ENCODE measurements at regions not wholly inside any gene's neighbourhood (a gene's known extent, or its start where the extent isn't known, plus 50 kb on each side); places are given as distances from the start of the nearest gene placed in this dataset.
"Not testable (repeated sequence)": the region's sequence is repeated elsewhere in the genome, so short reads cannot be mapped to it uniquely, and the experiment has no call there.

DNA sequence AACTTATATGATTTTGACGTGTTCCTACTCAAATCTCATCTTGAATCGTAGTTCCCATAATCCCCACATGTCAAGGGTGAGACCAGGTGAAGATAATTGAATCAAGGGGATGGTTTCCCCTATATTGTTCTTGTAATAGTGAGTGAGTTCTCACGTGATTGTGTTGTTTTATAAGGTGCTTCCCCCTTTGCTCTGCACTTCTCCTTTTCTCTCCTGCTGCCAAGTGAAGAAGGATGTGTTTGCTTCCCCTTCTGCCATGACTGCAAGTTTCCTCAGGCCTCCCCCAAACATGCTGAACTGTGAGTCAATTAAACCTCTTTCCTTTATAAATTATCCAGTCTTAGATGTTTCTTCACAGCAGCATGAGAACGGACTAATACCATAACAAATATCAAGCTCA lies 83.2 kb downstream of the MANEA start:
- ATAC-seq, result no peak
- DNase-seq, result no peak
- intact Hi-C loops (cut with DNase I), result no loop called here

DNA sequence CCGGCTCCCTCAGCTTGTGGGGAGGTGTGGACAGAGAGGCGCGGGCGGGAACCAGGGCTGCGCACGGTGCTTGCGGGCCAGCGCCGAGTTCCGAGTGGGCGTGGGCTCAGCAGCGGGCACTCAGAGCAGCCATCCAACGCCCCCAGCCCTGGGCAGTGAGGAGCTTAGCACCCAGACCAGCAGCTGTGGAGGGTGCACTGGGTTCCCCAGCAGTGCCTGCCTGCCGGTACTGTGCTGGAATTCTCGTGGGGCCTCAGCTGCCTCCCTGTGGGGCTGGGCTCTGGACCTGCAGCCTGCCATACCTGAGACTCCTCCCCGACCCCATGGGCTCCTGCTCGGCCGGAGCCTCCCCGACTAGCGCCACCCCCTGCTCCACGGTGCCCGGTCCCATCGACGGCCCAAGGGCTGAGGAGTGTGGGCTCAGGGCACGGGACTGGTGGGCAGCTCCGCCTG lies 92.7 kb downstream of the MANEA start:
- DNase-seq, result no peak
- no peak for ATAC-seq
- intact Hi-C loops (cut with DNase I), result no loop called here

DNA sequence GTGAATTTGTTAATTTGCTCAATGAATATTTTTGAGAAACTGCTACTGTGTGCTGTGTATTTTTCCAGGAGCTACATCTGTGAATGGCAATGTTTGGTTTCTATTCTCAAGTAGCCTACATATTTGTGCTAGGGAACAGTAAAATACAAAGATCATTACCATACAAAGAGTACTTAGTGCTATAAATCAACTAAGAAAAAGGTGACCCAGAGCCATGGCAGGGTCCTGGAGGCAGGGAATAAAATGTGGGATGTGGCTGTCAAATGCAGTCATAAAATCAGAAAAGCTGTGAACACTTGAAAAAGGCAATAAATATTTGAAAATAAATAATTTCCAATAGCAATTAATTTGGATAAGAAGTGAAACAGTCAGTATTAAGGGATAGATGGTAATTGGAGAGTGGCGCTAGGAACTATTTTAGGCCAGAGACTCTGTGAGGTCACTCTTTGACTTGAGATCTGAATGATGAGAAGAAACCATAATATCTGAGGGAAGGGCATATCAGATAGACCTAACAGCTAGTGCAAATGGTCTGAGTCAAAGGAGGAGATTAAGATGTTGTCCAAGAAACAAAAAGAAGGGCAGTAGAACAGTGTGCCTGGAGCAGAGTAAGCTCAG lies 98.8 kb downstream of the MANEA start:
- no peak for ATAC-seq
- DNase-seq, result no peak
- intact Hi-C loops (cut with DNase I), result no loop called here

DNA sequence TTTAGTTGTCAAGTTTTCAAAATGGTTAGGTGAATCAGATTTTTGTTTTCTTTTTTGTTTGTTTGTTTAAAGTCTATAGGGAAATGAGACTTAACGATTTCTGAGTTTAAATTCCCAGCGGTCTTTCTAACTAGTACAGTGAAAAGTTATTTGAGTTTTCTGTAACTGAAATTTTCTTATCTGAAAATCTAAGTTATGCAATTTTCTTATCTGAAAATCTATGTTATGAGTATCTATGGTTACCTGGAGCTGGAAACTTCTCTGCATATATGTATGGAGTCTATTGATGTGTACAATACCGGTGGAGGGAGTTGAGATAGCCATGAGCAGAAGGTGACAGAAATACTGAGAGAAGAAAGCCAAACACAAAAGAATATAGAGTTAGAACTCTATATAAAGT lies 102.6 kb downstream of the MANEA start:
- DNase-seq, result no peak
- no peak for ATAC-seq
- intact Hi-C loops (cut with DNase I), result no loop called here

DNA sequence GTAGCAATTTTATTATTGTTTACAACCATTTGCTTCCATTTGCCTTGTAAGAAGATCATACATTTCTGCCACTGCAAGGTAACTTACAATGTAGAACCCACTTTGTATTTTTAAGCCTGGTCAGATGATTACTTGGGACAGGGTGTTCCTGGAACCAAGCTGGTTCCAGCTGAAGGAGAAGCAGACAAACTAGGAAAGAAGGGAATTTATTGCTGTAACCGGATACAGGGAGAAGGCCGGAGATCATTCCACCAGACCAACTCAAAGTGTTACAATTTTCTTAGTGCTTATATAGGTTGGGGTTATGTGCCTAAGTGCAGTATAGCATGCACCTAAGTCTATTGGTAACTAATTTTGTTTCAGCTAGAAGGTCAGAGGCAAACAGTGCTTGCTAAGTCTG lies 104.4 kb downstream of the MANEA start:
- intact Hi-C loops (cut with DNase I), result no loop called here
- ATAC-seq (no peak), DNase-seq (no peak)

DNA sequence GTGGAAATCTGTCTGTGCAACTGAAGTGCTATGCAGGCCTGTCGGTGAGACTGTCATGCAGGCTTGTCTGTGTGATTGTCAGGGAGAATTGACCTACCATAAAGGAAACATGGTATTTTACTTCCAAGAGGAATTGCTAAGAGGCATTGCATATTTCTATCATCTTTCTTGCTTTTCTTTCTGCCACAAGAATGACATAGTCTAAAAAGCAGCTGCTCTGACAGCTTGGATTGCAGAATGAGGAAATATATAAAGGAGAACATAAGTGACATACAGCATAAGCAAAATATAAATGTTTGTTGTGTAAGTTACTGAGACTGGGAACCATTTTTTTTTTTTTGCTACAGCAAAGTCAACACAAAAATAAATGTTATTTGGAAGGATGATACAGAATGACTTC lies 105.1 kb downstream of the MANEA start:
- intact Hi-C loops (cut with DNase I), result no loop called here
- DNase-seq (no peak), ATAC-seq (no peak)

DNA sequence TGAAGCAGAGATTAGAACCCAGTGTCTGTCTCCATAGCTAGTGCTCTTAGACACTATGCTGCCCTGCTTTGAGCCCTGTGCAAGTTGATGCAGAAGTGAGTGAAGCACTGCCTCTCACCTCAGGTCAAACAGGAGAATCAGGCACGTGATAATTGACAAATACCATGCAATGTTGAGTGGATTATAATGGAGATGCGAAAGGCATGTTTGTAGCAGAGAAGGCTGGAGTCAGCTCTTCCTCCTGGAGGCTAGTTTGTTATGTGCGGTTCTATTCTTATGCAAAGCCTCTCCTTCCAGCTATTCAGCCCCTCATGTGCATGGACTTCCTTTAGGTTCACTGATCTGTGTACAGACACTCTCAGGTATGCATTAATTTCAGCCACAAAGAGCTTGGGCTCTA lies 108.5 kb downstream of the MANEA start:
- DNase-seq, result no peak
- no peak for ATAC-seq
- intact Hi-C loops (cut with DNase I), result no loop called here

DNA sequence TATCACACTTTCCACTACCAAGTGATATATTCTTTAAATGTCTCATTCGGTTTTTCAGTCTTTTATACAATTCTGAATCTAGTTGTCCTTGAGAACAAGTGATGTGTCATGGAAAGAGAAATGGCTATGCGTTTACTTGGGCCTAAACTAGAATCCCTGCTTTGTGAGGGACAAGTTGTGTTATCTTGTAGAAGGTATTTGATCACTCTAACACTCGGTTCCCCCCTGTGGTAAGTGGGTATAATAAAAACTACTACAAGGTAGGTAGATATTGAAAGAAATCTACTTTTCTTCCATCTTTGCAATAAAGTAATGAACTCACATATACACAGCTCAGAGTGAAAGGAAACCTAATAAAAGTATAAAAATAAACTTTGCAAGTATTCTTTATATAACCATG lies 108.9 kb downstream of the MANEA start:
- no peak for DNase-seq
- ATAC-seq, result no peak
- intact Hi-C loops (cut with DNase I), result no loop called here

DNA sequence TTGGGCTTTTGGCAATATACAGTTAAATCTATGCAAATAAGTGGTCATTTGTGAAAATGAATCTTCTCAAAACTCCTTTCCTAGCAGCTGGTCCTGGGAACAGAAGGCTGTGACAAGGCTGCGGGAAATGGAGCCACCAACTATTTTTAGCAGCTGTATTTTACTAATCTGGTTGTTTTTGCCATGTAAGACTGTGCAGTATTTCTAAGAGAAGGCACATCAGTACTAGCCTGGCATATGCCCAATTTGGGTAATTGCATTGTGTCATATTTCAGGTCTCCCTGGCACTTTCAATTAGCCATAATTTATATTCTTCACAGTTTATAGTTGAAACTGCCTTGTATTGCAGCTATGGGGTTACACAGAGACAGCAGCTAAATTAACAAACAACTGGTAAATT lies 109.6 kb downstream of the MANEA start:
- ATAC-seq (no peak), DNase-seq (no peak)
- intact Hi-C loops (cut with DNase I), result no loop called here

DNA sequence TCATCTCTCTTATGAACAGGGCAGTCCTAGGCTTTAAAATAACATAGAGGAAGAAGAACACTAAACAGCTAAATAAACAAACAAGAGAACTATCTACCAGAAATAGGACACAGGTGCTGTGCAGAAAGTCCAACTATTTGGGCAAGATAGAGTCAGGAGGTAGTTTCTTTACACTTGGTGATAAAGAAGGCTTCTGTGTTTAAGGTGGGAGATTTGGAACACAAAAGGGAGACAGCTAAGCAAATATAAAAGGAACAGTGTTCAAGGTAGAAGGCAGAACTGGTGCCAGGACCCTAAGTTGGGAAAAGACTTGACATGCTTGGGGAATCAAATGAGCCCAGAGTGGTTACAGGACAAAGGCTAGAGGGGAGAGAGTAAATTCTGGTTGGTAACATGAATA lies 110.5 kb downstream of the MANEA start:
- intact Hi-C loops (cut with DNase I), result no loop called here
- DNase-seq (no peak), ATAC-seq (no peak)

DNA sequence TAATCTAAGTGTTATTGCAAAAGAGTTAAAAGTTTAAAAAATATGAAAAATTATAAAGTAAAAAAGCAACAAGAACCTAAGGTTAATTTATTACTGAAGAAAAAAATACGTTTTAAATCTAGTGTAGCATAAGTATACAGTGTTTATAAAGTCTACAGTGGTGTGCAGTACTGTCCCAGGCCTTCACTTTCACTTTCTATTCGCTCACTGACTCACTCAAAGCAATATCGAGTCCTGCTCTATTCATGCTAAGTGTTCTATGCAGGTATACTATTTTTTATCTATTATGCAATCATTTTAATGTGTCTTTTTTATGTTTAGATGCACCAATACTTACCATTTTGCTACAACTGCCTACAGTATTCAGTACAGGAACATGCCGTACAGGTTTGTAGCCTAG lies 113.0 kb downstream of the MANEA start:
- intact Hi-C loops (cut with DNase I), result no loop called here
- no peak for ATAC-seq
- no peak for DNase-seq

DNA sequence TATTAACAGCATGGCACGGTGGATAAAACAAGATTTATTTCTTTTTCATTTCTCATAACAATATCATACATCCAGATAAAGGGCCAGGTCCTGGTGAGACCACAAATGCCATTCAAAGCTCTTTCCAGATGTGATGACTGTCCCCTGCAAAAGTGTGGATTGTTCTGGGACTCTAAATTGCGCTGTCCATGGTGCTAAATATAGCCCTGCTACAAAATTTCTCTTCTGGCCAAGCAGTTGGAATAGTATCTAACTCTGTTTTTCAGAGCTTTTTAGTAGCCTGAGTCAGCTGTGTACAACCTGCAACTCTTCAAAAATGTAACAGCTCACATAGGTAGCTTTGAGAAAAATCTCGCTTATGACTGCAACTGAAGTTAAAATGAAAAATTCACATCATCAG lies 115.8 kb downstream of the MANEA start:
- ATAC-seq (no peak), DNase-seq (no peak)
- intact Hi-C loops (cut with DNase I), result no loop called here

DNA sequence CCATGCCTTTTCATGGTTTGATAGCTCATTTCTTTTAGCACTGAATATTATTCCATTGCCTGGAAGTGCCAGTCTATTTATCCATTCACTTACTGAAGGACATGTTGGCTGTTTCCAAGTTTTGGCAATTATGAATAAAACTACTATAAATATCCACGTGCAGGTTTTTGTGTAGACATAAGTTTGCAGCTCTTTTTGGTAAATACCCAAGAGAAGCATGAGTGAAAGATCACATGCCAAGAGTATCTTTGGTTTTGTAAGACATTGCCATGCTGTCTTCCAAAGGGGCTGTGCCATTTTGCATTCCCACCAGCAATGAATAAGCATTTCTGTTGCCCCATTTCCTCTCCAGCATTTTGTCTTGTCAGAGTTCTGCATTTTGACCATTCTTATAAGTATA lies 120.9 kb downstream of the MANEA start:
- intact Hi-C loops (cut with DNase I), result no loop called here
- DNase-seq (no peak), ATAC-seq (no peak)

DNA sequence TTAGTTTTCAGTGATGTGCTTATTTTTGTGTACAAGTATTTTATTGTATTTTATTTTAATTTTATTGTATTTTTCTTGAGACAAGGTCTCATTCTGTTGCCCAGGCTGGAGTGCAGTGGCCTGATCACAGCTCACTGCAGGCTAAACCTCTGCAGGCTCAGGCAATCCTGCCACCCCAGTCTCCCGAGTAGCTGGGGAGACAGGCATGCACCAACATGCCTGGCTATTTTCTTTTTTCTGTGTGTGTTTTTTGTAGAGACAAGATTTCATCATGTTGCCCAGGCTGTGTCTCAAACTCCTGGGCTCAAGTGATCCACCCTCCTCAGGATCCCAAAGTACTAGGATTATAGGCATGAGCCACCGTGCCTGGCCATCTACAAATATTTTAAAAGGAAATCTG lies 146.3 kb downstream of the MANEA start:
- intact Hi-C loops (cut with DNase I), result no loop called here
- no peak for DNase-seq
- ATAC-seq, result no peak

DNA sequence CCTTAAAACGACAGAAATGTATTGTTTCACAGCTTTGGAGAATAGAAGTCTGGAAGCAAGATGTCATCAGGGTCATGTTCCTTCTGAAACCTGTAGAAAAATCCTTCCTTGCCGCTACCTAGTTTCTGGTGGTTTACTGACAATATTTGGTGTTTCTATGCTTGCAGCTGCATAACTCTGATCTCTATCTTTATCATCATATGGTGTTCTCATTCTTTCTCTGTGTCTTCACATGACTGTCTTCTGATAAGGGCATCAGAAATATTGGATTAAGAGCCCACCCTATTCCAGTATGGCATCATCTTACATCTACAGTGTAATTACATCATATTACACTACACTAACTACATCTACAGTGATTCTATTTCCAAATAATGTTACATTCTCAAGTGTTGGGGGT lies 148.0 kb downstream of the MANEA start:
- DNase-seq, result no peak
- intact Hi-C loops (cut with DNase I), result no loop called here

DNA sequence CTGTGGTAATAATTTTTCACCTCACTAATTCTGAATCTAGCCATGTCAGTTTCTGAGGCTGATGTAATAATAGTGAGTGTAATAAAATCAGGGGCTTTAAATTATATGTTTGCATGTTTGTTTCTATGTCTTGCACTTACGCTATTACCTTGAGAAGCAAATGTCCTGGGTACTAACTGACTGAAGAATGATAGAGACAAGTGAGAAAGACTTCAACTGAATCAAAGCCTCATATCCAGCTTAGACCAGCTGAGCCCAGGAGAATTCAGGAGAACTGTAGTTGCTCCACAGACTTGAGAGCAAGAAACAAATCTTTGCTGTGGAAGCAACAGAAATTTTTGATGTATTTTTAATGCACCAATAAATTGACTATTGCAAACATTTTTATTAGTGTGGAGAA lies 162.8 kb downstream of the MANEA start:
- DNase-seq (no peak), ATAC-seq (no peak)
- intact Hi-C loops (cut with DNase I), result no loop called here

More for the DNA sequence above, 148.0 kb downstream of the MANEA start:
- ATAC-seq, result no peak

DNA sequence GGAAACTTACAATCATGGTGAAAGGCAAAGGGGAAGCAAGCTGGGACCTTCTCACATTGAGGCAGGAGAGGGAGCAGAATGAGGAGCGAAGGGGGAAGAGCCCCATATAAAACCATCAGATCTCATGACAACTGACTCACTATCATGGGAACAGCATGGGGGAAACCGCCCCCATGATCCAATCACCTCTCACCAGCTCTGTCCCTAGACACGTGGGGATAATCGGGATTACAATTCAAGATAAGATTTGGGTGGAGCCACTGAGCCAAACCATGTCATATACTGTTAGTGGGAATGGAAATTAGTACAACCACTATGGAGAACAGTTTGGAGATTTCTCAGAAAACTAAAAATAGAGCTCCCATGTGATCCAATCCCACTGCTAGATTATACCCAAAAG lies 163.7 kb downstream of the MANEA start:
- ATAC-seq (no peak), DNase-seq (no peak)
- intact Hi-C loops (cut with DNase I), result no loop called here

DNA sequence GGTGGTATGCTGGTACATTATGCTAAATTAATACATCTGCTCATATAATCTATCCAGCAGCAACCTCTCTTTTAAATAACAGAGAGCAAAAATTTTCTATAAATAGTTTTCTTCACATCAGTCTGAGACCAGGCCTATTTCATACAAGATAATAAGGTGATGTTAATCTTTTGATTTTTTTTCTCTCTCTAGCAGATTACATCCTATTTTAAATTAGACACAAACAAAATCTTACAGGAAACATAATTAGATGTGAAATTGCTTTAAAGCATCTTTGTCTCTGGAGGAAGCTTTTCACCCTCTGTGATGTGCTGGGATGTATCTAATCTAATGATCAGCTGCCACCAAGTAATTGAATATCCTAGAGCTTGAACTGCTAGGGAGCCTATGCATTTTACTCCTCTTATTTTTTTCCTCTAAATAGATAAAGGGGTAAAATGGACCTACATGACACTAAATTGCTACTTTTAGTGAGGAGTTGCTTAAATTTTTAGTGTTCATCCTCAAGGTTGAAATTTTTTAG lies 165.5 kb downstream of the MANEA start:
- ATAC-seq (no peak), DNase-seq (no peak)
- intact Hi-C loops (cut with DNase I), result no loop called here

DNA sequence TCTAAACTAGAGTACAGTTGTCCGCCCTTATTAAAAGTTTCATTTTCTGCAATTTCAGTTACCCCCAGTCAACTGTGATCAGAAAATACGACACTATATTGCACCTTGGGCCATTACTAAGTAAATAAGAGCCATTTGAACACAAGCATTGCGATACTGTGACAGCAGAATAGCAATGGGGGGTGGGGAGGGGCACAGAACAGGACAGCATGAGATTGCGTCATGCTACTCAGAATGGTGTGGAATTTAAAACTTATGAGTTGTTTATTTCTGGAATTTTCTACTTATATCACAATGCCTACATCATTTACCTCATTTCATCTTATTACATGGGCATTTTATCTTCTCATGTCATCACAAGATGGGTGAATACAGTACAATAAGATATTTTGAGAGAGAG lies 166.3 kb downstream of the MANEA start:
- DNase-seq (no peak), ATAC-seq (no peak)
- intact Hi-C loops (cut with DNase I), result no loop called here

DNA sequence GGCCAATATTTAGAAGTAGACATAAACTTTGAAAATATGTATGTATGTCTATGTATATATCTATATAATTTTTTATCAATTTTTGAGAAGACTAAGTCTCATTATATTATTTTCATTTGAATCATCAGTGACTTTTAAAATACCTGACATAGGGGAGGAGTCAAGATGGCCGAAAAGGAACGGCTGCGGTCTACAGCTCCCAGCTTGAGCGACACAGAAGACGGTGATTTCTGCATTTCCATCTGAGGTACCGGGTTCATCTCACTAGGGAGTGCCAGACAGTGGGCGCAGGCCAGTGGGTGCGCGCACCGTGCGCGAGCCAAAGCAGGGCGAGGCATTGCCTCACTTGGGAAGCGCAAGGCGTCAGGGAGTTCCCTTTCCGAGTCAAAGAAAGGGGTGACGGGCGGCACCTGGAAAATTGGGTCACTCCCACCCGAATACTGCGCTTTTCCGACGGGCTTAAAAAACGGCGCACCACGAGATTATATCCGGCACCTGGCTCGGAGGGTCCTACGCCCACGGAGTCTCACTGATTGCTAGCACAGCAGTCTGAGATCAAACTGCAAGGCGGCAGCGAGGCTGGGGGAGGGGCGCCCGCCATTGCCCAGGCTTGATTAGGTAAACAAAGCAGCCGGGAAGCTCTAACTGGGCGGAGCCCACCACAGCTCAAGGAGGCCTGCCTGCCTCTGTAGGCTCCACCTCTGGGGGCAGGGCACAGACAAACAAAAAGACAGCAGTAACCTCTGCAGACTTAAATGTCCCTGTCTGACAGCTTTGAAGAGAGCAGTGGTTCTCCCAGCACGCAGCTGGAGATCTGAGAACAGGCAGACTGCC lies 181.1 kb downstream of the MANEA start:
- ATAC-seq; intact Hi-C loops (cut with DNase I); DNase-seq: not testable (repeated sequence)

DNA sequence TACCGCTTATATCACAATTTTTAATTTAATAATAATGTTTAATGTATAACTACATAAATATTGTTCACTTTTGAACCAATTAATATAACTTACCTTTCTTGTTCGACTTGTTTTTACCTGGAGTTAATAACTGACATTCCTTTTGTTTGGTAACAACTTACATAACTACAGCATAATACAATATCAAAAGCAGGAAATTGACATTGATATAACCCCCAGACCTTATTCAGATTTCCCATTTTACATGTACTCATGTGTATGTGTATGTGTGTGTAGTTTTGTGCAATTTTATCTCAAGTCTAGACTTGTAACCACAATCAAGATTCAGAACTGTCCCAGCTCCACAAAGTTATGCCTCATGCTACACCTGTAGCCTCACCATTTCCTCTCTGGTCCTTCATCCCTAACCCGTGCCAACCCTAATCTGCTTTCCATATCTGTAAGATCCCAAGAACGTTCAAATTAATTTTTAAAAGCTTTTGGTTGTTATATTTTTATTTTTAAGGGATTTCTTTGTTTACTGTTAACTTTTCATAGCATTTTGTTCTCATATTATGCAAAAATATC lies 190.6 kb downstream of the MANEA start:
- no peak for ATAC-seq
- intact Hi-C loops (cut with DNase I), result no loop called here
- DNase-seq, result no peak

Measured in left cardiac atrium (tissue), 4 donors.